ENCODE measurements at regions not wholly inside any gene's neighbourhood (a gene's known extent, or its start where the extent isn't known, plus 50 kb on each side); places are given as distances from the start of the nearest gene placed in this dataset.

DNA sequence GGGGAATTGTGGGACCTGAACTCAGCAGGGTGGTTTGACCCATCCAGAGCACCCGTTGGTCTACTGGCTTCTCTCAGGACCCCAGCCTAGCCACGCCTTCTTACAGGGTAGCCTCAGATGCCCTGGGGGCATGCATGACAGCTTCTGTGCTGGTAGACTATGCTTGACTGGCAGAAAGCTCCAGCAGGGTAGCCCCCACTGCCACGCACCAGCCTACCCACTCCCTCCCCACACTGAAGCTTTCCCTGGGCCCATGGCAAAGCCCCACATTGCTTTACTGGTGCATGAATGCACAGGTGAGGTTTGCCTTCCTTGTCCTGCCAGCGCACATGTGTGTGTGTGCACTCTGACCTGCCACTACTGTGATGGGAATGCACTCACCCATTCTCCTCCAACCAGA, 772.2 kb downstream of the LRFN5 start:
- no peak overlapping the region for H3K4me3 Mint-ChIP-seq (ENCODE audit: unreplicated experiment)
- no peaks in the 10 kb centered on the region for H3K9me3 Mint-ChIP-seq (ENCODE audit: low read depth)
- no peak for TF ChIP-seq CTCF (IDR thresholded peaks at IDR 0.05)

GRCh38 chr14:42378274-42378673, 771.6 kb downstream of the LRFN5 start:
- Mint-ChIP-seq H3K9me3 (ENCODE audit: low read depth) (no peaks in the 10 kb centered on the region), H3K27ac (ENCODE audit: unreplicated experiment) (no peak overlapping the region), H3K4me3 (ENCODE audit: unreplicated experiment) (no peak overlapping the region), H3K27me3 (ENCODE audit: low read depth) (peaks cover 1% of the 10 kb centered on the region), H3K4me1 (ENCODE audit: low read depth) (no peaks in the 10 kb centered on the region), H3K36me3 (ENCODE audit: low read depth) (no peaks in the 10 kb centered on the region)
- no peak for DNase-seq (ENCODE audit: low spot score)
- no peak for TF ChIP-seq CTCF (IDR thresholded peaks at IDR 0.05)

More for the DNA sequence above, 772.2 kb downstream of the LRFN5 start:
- Mint-ChIP-seq H3K27me3 (ENCODE audit: low read depth) (peaks cover 1% of the 10 kb centered on the region), H3K27ac (ENCODE audit: unreplicated experiment) (no peak overlapping the region), H3K36me3 (ENCODE audit: low read depth) (no peaks in the 10 kb centered on the region), H3K4me1 (ENCODE audit: low read depth) (no peaks in the 10 kb centered on the region)
- no peak for DNase-seq (ENCODE audit: low spot score)

- Mint-ChIP-seq H3K9me3 (ENCODE audit: low read depth) (no peaks in the 10 kb centered on the region), H3K4me3 (ENCODE audit: unreplicated experiment) (no peak overlapping the region), H3K4me1 (ENCODE audit: low read depth) (no peaks in the 10 kb centered on the region), H3K27me3 (ENCODE audit: low read depth) (peaks cover 2% of the 10 kb centered on the region), H3K36me3 (ENCODE audit: low read depth) (no peaks in the 10 kb centered on the region), H3K27ac (ENCODE audit: unreplicated experiment) (no peak overlapping the region)
- DNase-seq (ENCODE audit: low spot score): no peak
- TF ChIP-seq CTCF (IDR thresholded peaks at IDR 0.05): no peak
Measured at GRCh38 chr14:42374332-42374731, 767.7 kb downstream of the LRFN5 start.

GRCh38 chr14:42370056-42370455, 763.4 kb downstream of the LRFN5 start:
- H3K9me3 Mint-ChIP-seq (ENCODE audit: low read depth): no peaks in the 10 kb centered on the region
- DNase-seq (ENCODE audit: low spot score): no peak
- no peak overlapping the region for H3K4me3 Mint-ChIP-seq (ENCODE audit: unreplicated experiment)
- TF ChIP-seq CTCF (IDR thresholded peaks at IDR 0.05): no peak
- peaks cover 2% of the 10 kb centered on the region for H3K27me3 Mint-ChIP-seq (ENCODE audit: low read depth)
- H3K36me3 Mint-ChIP-seq (ENCODE audit: low read depth): no peaks in the 10 kb centered on the region
- no peaks in the 10 kb centered on the region for H3K4me1 Mint-ChIP-seq (ENCODE audit: low read depth)
- no peak overlapping the region for H3K27ac Mint-ChIP-seq (ENCODE audit: unreplicated experiment)

- H3K4me3 Mint-ChIP-seq (ENCODE audit: unreplicated experiment): no peak overlapping the region
- peaks cover 2% of the 10 kb centered on the region for H3K27me3 Mint-ChIP-seq (ENCODE audit: low read depth)
- no peaks in the 10 kb centered on the region for H3K9me3 Mint-ChIP-seq (ENCODE audit: low read depth)
- H3K36me3 Mint-ChIP-seq (ENCODE audit: low read depth): no peaks in the 10 kb centered on the region
- H3K4me1 Mint-ChIP-seq (ENCODE audit: low read depth): no peaks in the 10 kb centered on the region
- TF ChIP-seq CTCF (IDR thresholded peaks at IDR 0.05): no peak
- no peak for DNase-seq (ENCODE audit: low spot score)
- no peak overlapping the region for H3K27ac Mint-ChIP-seq (ENCODE audit: unreplicated experiment)
Measured at GRCh38 chr14:42368234-42368633, 761.6 kb downstream of the LRFN5 start.

Data from chondrocyte (in vitro differentiated cells).